B cell (primary cell): ENCODE measurements at regions not wholly inside any gene's neighbourhood (a gene's known extent, or its start where the extent isn't known, plus 50 kb on each side); places are given as distances from the start of the nearest gene placed in this dataset.

Experiments
- ATAC-seq: fragments of 200-7000 bp; cut with Tn5 transposase; one replicate; pipeline ENCODE4 v1.10.0; 2021; ENCODE audit warnings: low read depth, mild to moderate bottlenecking, moderate number of reproducible peaks, moderate library complexity
- CTCF ChIA-PET: fragments of 350-600 bp; sonication (Branson Sonifier 250); formaldehyde crosslinking; loops from one replicate; lab custom pipeline; 2021; ENCODE audit warnings: antibody characterized with exemption, inconsistent platforms; lab: Charles Lee
- POLR2A ChIA-PET: fragments of 350-600 bp; sonication (Branson Sonifier 250); formaldehyde crosslinking; loops from one replicate; lab custom pipeline; 2021; ENCODE audit warnings: antibody characterized with exemption; lab: Charles Lee
- DNase-seq: peaks from one replicate; pipeline ENCODE4 v3.0.0; 2013
- H2AFZ ChIP-seq: 2 replicates; pipeline ENCODE4 v1.6.1; 2012; ENCODE audit warnings: mild to moderate bottlenecking, low read depth, low read length; ENCODE audit not compliant: insufficient read depth, poor library complexity, severe bottlenecking
- H3K27ac ChIP-seq, 2 donors: 1 replicate in 1 of 2; 2 replicates in 1 of 2; pipeline ENCODE4 v1.5.1; 2012 to 2013; ENCODE audit warnings: low read length in 2 of 2, mild to moderate bottlenecking in 2 of 2, moderate library complexity in 1 of 2
- H3K27me3 ChIP-seq, 4 experiments: fragments of 200-600 bp in 1 of 4; sonication (generic) in 1 of 4; replicated peaks in 1 of 4; 1 replicate in 2 of 4; 2 replicates in 2 of 4; pipeline versions ENCODE4 v1.6.1 to v1.7.0; 2013 to 2016; ENCODE audit warnings: low read length in 3 of 4, mild to moderate bottlenecking in 2 of 4, mixed read lengths in 1 of 4, moderate library complexity in 1 of 4; ENCODE audit not compliant: insufficient read depth in 4 of 4, control insufficient read depth in 3 of 4; ENCODE audit errors: control extremely low read depth in 1 of 4
- H3K36me3 ChIP-seq, 2 experiments: replicated peaks in 1 of 2; 1 replicate in 1 of 2; 2 replicates in 1 of 2; pipeline versions ENCODE4 v1.6.1 to v1.7.1; 2013; ENCODE audit warnings: low read length in 1 of 2; ENCODE audit not compliant: insufficient read depth in 2 of 2, control insufficient read depth in 1 of 2; ENCODE audit errors: control extremely low read depth in 1 of 2, extremely low read depth in 1 of 2
- H3K4me1 ChIP-seq, 2 donors: fragments of 200-600 bp in 1 of 2; sonication (generic) in 1 of 2; 1 replicate in 1 of 2; 2 replicates in 1 of 2; pipeline versions ENCODE4 v1.5.1 to v1.6.1; 2013 to 2017; ENCODE audit warnings: low read length in 2 of 2; ENCODE audit not compliant: control insufficient read depth in 2 of 2, insufficient read depth in 2 of 2
- H3K4me2 ChIP-seq: replicated peaks from 2 replicates; pipeline ENCODE3; 2012; ENCODE audit warnings: mild to moderate bottlenecking, low read depth, low read length; ENCODE audit not compliant: poor library complexity, severe bottlenecking
- H3K4me3 ChIP-seq, 5 experiments: fragments of 200-600 bp in 1 of 5; sonication (generic) in 1 of 5; 1 replicate in 3 of 5; 2 replicates in 2 of 5; pipeline versions ENCODE4 v1.5.1 to v1.7.0; 2011 to 2016; ENCODE audit warnings: low read length in 4 of 5, mild to moderate bottlenecking in 4 of 5, low read depth in 2 of 5, control low read depth in 1 of 5, moderate library complexity in 1 of 5; ENCODE audit not compliant: insufficient read depth in 1 of 5; ENCODE audit errors: control extremely low read depth in 1 of 5, extremely low read depth in 1 of 5
- H3K79me2 ChIP-seq: fragments of 200-600 bp; sonication (generic); one replicate; pipeline ENCODE4 v1.6.0; 2016; ENCODE audit warnings: low read length; ENCODE audit not compliant: control insufficient read depth, insufficient read depth
- H3K9ac ChIP-seq: fragments of 200-600 bp; sonication (generic); 2 replicates; pipeline ENCODE4 v1.6.1; 2017; ENCODE audit warnings: mild to moderate bottlenecking, low read length, moderate library complexity
- H3K9me3 ChIP-seq, 3 donors: one replicate each; pipeline versions ENCODE4 v1.6.1 to v1.7.1; 2013; ENCODE audit warnings: low read length in 2 of 3; ENCODE audit not compliant: control insufficient read depth in 2 of 3, insufficient read depth in 1 of 3; ENCODE audit errors: control extremely low read depth in 1 of 3
- H4K20me1 ChIP-seq: 2 replicates; pipeline ENCODE4 v1.6.0; 2012; ENCODE audit warnings: mild to moderate bottlenecking, low read length; ENCODE audit not compliant: insufficient read depth, control insufficient read depth, poor library complexity, severe bottlenecking
- H3K27ac Mint-ChIP-seq: one replicate; pipeline ENCODE4 v1.8.0; 2021; ENCODE audit warnings: mixed read lengths
- H3K27me3 Mint-ChIP-seq: one replicate; pipeline ENCODE4 v1.8.0; 2021; ENCODE audit warnings: mixed read lengths
- H3K4me1 Mint-ChIP-seq: one replicate; pipeline ENCODE4 v1.8.0; 2021; ENCODE audit warnings: mixed read lengths
- H3K4me3 Mint-ChIP-seq: one replicate; pipeline ENCODE4 v1.8.0; 2021; ENCODE audit warnings: mixed read lengths
- H3K9me3 Mint-ChIP-seq: one replicate; pipeline ENCODE4 v1.8.0; 2022; ENCODE audit warnings: mixed read lengths; ENCODE audit not compliant: insufficient read depth
- EZH2 ChIP-seq: IDR thresholded peaks from 2 replicates; pipeline ENCODE4 v1.6.1; 2012; ENCODE audit warnings: borderline replicate concordance, low read depth, mild to moderate bottlenecking, moderate library complexity, low read length; ENCODE audit not compliant: insufficient read depth, poor library complexity, severe bottlenecking
- WGBS: methylation state at CpG from one replicate; pipeline ENCODE4 v1.1.5; 2013; ENCODE audit warnings: missing lambda C conversion rate; ENCODE audit not compliant: insufficient coverage; 5-methylcytosine and 5-hydroxymethylcytosine counted together
- intact Hi-C: fragments of 100-400 bp; cut with micrococcal nuclease; formaldehyde crosslinking; loops from one replicate; pipeline ENCODE4 v1.10.0; 2022
- TF ChIP-seq, protein P1 (sequence below): fragments of 200-600 bp; IDR thresholded peaks from one replicate; pipeline ENCODE4 v1.8.0; 2022; ENCODE audit warnings: antibody characterized with exemption, mild to moderate bottlenecking

GRCh38 chr6:141244366-141244765 lies 888.4 kb upstream of the GJE1 start:
- Histone ChIP-seq H3K27me3 (no peaks in the 10 kb centered on the region), H2AFZ (no peak overlapping the region), H3K4me3 (no peak overlapping the region), H3K4me1 (no peaks in the 10 kb centered on the region), H3K36me3 (no peaks in the 10 kb centered on the region), H3K4me2 (no peak overlapping the region), H3K9me3 (no peaks in the 10 kb centered on the region), H3K9ac (no peak overlapping the region), H3K79me2 (no peaks in the 10 kb centered on the region), H3K27ac (no peak overlapping the region), H4K20me1 (no peaks in the 10 kb centered on the region)
- CTCF ChIA-PET = no interaction called here
- POLR2A ChIA-PET = no interaction called here
- H3K9me3 Mint-ChIP-seq = no peaks in the 10 kb centered on the region
- no peak for DNase-seq
- no peaks in the 10 kb centered on the region for H3K4me1 Mint-ChIP-seq
- no peak overlapping the region for H3K27ac Mint-ChIP-seq
- ATAC-seq = no peak
- no CpG with 5 or more reads among the region's 2 CpGs for WGBS
- H3K4me3 Mint-ChIP-seq = no peak overlapping the region
- H3K27me3 Mint-ChIP-seq = no peaks in the 10 kb centered on the region
- intact Hi-C loops = no loop called here
- TF ChIP-seq, protein P1, sequence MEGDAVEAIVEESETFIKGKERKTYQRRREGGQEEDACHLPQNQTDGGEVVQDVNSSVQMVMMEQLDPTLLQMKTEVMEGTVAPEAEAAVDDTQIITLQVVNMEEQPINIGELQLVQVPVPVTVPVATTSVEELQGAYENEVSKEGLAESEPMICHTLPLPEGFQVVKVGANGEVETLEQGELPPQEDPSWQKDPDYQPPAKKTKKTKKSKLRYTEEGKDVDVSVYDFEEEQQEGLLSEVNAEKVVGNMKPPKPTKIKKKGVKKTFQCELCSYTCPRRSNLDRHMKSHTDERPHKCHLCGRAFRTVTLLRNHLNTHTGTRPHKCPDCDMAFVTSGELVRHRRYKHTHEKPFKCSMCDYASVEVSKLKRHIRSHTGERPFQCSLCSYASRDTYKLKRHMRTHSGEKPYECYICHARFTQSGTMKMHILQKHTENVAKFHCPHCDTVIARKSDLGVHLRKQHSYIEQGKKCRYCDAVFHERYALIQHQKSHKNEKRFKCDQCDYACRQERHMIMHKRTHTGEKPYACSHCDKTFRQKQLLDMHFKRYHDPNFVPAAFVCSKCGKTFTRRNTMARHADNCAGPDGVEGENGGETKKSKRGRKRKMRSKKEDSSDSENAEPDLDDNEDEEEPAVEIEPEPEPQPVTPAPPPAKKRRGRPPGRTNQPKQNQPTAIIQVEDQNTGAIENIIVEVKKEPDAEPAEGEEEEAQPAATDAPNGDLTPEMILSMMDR = no peak
- TF ChIP-seq EZH2 = no peak

- Histone ChIP-seq H3K9ac (no peak overlapping the region), H3K27me3 (no peaks in the 10 kb centered on the region), H3K79me2 (no peaks in the 10 kb centered on the region), H3K4me3 (no peak overlapping the region), H3K36me3 (no peaks in the 10 kb centered on the region), H3K9me3 (no peaks in the 10 kb centered on the region), H3K4me1 (no peaks in the 10 kb centered on the region), H4K20me1 (no peaks in the 10 kb centered on the region), H2AFZ (no peak overlapping the region), H3K4me2 (no peak overlapping the region), H3K27ac (no peak overlapping the region)
- DNase-seq (no peak), ATAC-seq (no peak)
- ChIA-PET POLR2A (no interaction called here), CTCF (no interaction called here)
- no peaks in the 10 kb centered on the region for H3K9me3 Mint-ChIP-seq
- no peaks in the 10 kb centered on the region for H3K27me3 Mint-ChIP-seq
- intact Hi-C loops = no loop called here
- no peak overlapping the region for H3K4me3 Mint-ChIP-seq
- no peak for TF ChIP-seq EZH2
- TF ChIP-seq, protein P1 = no peak
- no peak overlapping the region for H3K27ac Mint-ChIP-seq
- WGBS = no CpG with 5 or more reads among the region's 1 CpG
- no peaks in the 10 kb centered on the region for H3K4me1 Mint-ChIP-seq
Observed at GRCh38 chr6:141242957-141243356, 889.8 kb upstream of the GJE1 start.
